ENCODE measurements at regions not wholly inside any gene's neighbourhood (a gene's known extent, or its start where the extent isn't known, plus 50 kb on each side); places are given as distances from the start of the nearest gene placed in this dataset.

- DNase-seq (ENCODE audit: extremely low read depth, insufficient read length), result no peak
- Histone ChIP-seq H3K4me3 (replicated peaks; ENCODE audit: low read depth, low read length) (no peak overlapping the region), H3K36me3 (ENCODE audit: control insufficient read depth, insufficient read depth, low read length) (no peaks in the 10 kb centered on the region), H3K27me3 (replicated peaks; ENCODE audit: control insufficient read depth, insufficient read depth, low read length) (no peaks in the 10 kb centered on the region)
- TF ChIP-seq, protein P1, sequence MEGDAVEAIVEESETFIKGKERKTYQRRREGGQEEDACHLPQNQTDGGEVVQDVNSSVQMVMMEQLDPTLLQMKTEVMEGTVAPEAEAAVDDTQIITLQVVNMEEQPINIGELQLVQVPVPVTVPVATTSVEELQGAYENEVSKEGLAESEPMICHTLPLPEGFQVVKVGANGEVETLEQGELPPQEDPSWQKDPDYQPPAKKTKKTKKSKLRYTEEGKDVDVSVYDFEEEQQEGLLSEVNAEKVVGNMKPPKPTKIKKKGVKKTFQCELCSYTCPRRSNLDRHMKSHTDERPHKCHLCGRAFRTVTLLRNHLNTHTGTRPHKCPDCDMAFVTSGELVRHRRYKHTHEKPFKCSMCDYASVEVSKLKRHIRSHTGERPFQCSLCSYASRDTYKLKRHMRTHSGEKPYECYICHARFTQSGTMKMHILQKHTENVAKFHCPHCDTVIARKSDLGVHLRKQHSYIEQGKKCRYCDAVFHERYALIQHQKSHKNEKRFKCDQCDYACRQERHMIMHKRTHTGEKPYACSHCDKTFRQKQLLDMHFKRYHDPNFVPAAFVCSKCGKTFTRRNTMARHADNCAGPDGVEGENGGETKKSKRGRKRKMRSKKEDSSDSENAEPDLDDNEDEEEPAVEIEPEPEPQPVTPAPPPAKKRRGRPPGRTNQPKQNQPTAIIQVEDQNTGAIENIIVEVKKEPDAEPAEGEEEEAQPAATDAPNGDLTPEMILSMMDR (IDR thresholded peaks at IDR 0.05; ENCODE audit: insufficient read depth, low read length, poor library complexity, severe bottlenecking), result no peak
Measured at GRCh38 chr5:99644822-99645221, 716.0 kb upstream of the CHD1 start.

DNA sequence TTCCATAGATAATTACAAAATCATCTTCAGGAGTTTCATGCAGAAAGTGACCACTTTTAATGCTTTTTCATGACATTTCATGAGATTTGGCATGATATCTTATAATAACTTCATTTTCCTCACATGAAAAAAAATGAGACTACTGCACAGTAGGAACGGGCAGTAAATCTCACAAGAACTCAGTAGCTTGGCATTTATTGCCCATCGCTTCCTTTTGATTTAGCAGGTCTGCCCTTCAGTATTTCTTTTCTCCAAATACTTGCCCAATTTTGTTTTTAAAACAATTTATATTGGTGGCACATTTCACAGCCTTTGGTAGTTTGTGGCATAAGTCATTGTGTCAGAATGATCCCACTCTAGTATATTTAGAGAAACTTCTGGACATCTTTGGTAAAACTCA lies 711.8 kb upstream of the CHD1 start:
- Histone ChIP-seq H3K4me3 (replicated peaks; ENCODE audit: low read depth, low read length) (no peak overlapping the region), H3K27me3 (replicated peaks; ENCODE audit: control insufficient read depth, insufficient read depth, low read length) (no peaks in the 10 kb centered on the region), H3K36me3 (ENCODE audit: control insufficient read depth, insufficient read depth, low read length) (no peaks in the 10 kb centered on the region)
- TF ChIP-seq, protein P1 (IDR thresholded peaks at IDR 0.05; ENCODE audit: insufficient read depth, low read length, poor library complexity, severe bottlenecking), result no peak
- no peak for DNase-seq (ENCODE audit: extremely low read depth, insufficient read length)

- Histone ChIP-seq H3K36me3 (ENCODE audit: control insufficient read depth, insufficient read depth, low read length) (no peaks in the 10 kb centered on the region), H3K4me3 (replicated peaks; ENCODE audit: low read depth, low read length) (no peak overlapping the region), H3K27me3 (replicated peaks; ENCODE audit: control insufficient read depth, insufficient read depth, low read length) (no peaks in the 10 kb centered on the region)
- no peak for DNase-seq (ENCODE audit: extremely low read depth, insufficient read length)
- TF ChIP-seq, protein P1 (IDR thresholded peaks at IDR 0.05; ENCODE audit: insufficient read depth, low read length, poor library complexity, severe bottlenecking), result no peak
Measured at GRCh38 chr5:99639905-99640304, 711.1 kb upstream of the CHD1 start.

DNA sequence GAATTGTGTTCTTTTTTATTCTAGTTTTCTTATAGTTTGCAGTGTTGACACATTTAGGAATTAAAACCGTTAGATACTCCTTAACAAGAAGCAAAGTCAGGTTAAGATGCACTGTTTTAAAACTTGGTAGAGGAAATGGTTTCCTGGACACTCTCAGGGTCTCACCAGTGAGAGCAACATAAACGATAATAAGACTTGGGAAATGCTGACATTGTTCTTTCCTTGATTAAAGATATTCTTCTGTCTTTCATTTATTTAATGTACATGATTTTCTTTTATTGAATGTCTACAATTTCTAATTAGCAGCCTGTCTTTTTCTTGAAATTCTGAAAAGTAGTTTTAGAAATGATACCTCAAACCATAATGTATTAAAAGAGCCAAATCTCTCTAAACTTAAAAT lies 707.9 kb upstream of the CHD1 start:
- TF ChIP-seq, protein P1 (IDR thresholded peaks at IDR 0.05; ENCODE audit: insufficient read depth, low read length, poor library complexity, severe bottlenecking), result no peak
- no peak for DNase-seq (ENCODE audit: extremely low read depth, insufficient read length)
- no peaks in the 10 kb centered on the region for H3K36me3 ChIP-seq (ENCODE audit: control insufficient read depth, insufficient read depth, low read length)
- H3K4me3 ChIP-seq (replicated peaks; ENCODE audit: low read depth, low read length), result no peak overlapping the region
- H3K27me3 ChIP-seq (replicated peaks; ENCODE audit: control insufficient read depth, insufficient read depth, low read length), result no peaks in the 10 kb centered on the region

- no peak for DNase-seq (ENCODE audit: extremely low read depth, insufficient read length)
- Histone ChIP-seq H3K36me3 (ENCODE audit: control insufficient read depth, insufficient read depth, low read length) (no peaks in the 10 kb centered on the region), H3K4me3 (replicated peaks; ENCODE audit: low read depth, low read length) (no peak overlapping the region), H3K27me3 (replicated peaks; ENCODE audit: control insufficient read depth, insufficient read depth, low read length) (no peaks in the 10 kb centered on the region)
- TF ChIP-seq, protein P1 (IDR thresholded peaks at IDR 0.05; ENCODE audit: insufficient read depth, low read length, poor library complexity, severe bottlenecking), result no peak
Measured at GRCh38 chr5:99621772-99622681, 693.2 kb upstream of the CHD1 start.

Data from GM06990 (cell line).